GM10266 (cell line): ENCODE measurements at regions not wholly inside any gene's neighbourhood (a gene's known extent, or its start where the extent isn't known, plus 50 kb on each side); places are given as distances from the start of the nearest gene placed in this dataset.

Experiments
- DNase-seq: peaks from one replicate; pipeline ENCODE4 v3.0.0; 2012; ENCODE audit errors: extremely low spot score
- TF ChIP-seq, protein P1 (sequence below): IDR thresholded peaks from 2 replicates; pipeline ENCODE4 v1.5.1; 2012; ENCODE audit warnings: mild to moderate bottlenecking, low read depth; ENCODE audit not compliant: control insufficient read depth, insufficient read depth; ENCODE audit errors: missing control alignments

DNA sequence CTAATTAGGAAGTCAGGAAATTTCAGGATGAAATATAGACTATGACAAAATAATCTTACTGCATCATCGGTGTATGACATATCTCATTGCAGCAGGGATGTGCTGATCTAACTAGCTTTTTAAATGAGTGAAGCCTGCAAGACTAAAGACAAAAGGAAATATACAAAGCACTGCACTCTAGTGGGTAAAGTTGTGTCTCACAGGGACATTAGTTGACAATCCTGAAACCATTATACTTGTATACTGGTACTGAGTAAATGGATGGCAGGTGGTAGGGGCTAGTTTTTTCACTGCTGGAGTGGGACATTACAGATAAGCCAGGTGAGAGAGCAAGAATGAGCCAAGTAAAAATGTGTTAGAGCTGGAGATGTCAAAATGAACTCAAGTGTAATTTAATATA is 317.5 kb upstream of the RAB6C start:
- TF ChIP-seq, protein P1, sequence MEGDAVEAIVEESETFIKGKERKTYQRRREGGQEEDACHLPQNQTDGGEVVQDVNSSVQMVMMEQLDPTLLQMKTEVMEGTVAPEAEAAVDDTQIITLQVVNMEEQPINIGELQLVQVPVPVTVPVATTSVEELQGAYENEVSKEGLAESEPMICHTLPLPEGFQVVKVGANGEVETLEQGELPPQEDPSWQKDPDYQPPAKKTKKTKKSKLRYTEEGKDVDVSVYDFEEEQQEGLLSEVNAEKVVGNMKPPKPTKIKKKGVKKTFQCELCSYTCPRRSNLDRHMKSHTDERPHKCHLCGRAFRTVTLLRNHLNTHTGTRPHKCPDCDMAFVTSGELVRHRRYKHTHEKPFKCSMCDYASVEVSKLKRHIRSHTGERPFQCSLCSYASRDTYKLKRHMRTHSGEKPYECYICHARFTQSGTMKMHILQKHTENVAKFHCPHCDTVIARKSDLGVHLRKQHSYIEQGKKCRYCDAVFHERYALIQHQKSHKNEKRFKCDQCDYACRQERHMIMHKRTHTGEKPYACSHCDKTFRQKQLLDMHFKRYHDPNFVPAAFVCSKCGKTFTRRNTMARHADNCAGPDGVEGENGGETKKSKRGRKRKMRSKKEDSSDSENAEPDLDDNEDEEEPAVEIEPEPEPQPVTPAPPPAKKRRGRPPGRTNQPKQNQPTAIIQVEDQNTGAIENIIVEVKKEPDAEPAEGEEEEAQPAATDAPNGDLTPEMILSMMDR, result no peak
- no peak for DNase-seq

DNA sequence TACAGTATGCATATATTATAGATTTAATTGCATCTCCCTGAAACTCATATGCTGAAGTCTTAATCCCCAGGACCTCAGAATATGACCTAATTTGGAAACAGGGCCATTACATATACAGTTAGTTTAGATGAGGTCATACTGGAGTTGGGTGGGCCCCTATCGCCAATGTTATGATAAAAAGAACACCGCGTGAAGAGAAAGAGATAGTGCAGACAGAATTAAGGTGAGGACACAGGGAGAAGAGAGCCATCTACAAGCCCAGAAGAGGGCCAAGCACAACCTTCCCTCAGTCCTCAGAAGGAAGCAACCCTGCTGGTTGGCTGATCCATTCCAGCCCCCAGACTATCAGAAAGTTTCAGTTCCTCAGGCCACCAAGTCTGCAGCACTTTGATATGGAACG is 311.9 kb upstream of the RAB6C start:
- DNase-seq, result no peak

DNA sequence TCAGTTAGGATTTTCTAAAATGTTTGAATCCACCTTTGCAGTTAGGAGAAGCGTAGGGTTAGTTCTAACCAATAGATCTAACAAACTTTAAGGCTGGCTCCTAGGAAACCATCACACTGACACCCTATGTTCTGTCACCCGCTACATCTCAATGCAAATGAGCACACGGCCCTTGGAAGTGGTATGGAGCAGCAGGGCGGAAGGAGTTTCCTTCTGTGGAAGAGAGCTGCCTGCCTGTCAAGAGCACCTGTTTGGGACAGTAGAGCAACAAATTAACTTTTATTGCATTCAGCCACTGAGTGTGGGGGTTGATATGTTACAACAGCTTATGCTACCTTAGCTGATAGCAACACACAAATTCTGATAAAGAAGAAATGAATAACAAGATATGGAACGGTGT is 306.9 kb upstream of the RAB6C start:
- TF ChIP-seq, protein P1, result no peak
- DNase-seq, result no peak

More for the DNA sequence above, 311.9 kb upstream of the RAB6C start:
- TF ChIP-seq, protein P1, result no peak

DNA sequence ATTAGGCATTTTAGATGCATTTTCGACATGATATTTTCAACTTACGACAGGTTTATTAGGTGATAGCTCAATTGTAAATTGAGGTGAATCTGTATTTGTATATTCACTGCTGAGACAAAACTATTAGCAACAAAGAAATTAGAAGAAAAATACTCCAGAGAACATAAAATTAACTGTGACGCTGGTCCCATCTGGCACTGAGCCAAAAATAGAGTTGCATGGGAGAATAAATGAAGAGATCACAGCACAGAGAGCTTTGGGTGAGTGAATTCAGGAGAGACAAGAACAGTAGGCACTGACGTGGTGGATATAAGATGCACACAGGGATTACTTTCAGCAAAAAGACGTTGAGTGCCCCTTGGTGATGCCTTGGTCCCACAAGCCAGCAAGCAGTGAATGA is 306.2 kb upstream of the RAB6C start:
- DNase-seq, result no peak
- TF ChIP-seq, protein P1, result no peak

DNA sequence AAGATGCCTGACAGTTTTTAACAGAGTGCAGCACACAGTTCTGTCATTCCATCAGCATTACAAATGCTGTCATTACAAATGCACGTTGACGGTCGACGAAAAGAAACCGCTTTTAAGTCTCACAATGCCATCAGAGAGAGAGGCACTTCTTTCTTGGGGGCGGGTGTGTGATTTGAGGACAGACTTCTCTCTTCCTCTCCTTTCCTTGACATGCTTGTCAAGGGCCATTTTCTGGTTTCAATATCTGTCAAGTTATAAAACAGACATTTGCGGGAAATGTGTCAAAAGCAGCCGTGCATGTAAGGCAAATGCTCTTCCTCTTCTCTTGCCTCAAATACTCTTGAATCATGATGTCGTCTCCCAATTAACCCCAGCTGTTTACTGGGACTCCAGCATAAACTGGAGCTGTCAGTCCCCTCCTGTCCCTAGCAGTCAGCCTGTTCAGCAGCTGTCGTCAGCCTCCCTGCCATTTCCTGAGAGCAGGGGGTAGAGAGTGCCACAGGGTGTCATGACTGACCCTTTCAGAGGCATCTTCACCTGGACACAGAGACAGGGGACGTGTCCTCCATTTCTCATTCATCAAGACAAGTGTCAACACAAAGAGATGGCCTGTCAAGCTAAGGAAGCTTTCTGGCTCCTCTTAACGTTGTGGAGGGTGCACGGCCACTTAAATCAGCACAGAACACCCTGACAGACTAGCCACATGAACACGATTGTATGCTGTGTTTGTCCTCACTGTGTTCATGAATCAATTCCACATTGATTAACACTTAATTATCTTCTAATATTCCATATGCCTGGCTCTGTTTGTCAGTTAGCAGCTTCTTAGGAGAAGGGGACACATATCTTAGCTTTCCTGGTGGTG is 305.4 kb upstream of the RAB6C start:
- TF ChIP-seq, protein P1, result no peak

DNA sequence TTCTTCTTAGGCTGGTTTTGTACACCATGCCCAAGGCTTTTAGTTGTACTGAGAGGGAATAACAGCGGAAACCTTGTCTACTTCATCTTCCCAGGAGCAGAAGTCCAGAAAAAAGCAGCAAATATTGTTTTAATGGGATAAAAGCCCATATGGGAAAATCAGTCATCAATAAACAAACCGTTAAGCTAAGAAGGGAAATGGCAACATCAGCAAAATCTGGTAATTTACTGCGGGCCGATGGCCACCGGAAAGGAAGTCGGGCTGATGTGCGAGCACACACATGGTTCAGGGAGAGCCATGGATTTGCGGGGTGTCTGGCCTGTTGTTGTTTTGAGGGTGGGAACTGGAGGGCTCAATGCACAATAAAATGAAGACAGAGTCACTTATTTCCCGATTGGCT is 300.7 kb upstream of the RAB6C start:
- DNase-seq, result no peak
- TF ChIP-seq, protein P1, result no peak

More for the DNA sequence above, 305.4 kb upstream of the RAB6C start:
- no peak for DNase-seq

DNA sequence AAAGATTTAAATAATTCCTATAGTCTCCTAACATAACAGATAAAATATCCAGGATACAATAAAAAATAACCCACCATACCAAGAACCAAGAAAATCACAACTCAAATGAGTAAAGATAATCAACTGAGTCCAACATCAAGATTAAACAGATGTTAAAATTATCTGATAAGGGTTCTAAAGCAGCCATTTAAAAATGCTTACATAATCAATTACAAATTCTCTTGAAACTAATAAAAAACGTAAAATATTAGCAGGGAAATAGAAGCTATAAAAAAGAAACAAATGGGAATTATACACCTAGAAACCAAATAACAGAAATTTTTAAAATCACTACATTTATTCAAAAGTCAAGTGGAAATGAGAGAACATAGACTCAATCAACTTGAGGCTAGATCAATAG is 297.7 kb upstream of the RAB6C start:
- TF ChIP-seq, protein P1, result no peak

More for the DNA sequence above, 297.7 kb upstream of the RAB6C start:
- DNase-seq, result no peak
